ENCODE measurements at regions not wholly inside any gene's neighbourhood (a gene's known extent, or its start where the extent isn't known, plus 50 kb on each side); places are given as distances from the start of the nearest gene placed in this dataset.

DNA sequence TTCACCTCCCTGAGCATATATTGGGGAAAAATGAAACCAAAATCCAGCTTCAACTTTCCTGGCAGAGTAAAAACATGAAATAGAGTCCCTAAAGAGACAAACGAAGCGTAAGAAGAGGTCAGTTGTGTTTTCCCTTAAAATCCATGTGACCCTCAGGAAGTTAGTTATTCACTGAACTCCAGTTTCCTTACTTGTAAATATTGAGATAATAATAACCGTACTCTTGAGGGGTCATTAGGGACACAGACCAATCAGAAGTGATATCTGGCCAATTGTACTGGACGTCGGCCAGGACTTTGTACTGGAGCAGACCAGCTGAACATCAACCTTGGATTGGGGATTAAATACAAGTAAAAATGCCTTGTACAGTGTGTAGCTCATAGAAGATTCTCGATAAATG, 167.0 kb downstream of the GATA3 start:
- TF ChIP-seq SMC3 (IDR thresholded peaks at IDR 0.05) = no peak
- TF ChIP-seq ESRRA (IDR thresholded peaks at IDR 0.05; ENCODE audit: borderline replicate concordance, low read length) = no peak
- TF ChIP-seq KDM5A (IDR thresholded peaks at IDR 0.05) = no peak
- TF ChIP-seq CBX2 (IDR thresholded peaks at IDR 0.05; ENCODE audit: borderline replicate concordance, low read depth) = no peak
- TF ChIP-seq CEBPB (IDR thresholded peaks at IDR 0.05) = no peak
- TF ChIP-seq HDAC2 (IDR thresholded peaks at IDR 0.05) = no peak
- TF ChIP-seq FOSB (CRISPR knock-in tag; IDR thresholded peaks at IDR 0.05) = no peak
- TF ChIP-seq, protein P1, sequence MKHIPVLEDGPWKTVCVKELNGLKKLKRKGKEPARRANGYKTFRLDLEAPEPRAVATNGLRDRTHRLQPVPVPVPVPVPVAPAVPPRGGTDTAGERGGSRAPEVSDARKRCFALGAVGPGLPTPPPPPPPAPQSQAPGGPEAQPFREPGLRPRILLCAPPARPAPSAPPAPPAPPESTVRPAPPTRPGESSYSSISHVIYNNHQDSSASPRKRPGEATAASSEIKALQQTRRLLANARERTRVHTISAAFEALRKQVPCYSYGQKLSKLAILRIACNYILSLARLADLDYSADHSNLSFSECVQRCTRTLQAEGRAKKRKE (CRISPR knock-in tag; IDR thresholded peaks at IDR 0.05; ENCODE audit: low read depth) = no peak
- no peak for TF ChIP-seq HOXA7 (CRISPR knock-in tag; IDR thresholded peaks at IDR 0.05)
- H3K27ac ChIP-seq = no peak overlapping the region
- no peaks in the 10 kb centered on the region for H3K4me1 ChIP-seq
- H3K4me3 ChIP-seq = no peak overlapping the region
- ChIA-PET POLR2A (no interaction called here), CTCF (no interaction called here)
- FAIRE-seq (no peak), ATAC-seq (no peak), DNase-seq (ENCODE audit: low read depth in 1 of 2, low spot score in 1 of 2) (no peak)
- no peak overlapping the region for H3K4me2 ChIP-seq
- no peaks in the 10 kb centered on the region for H3K9me3 ChIP-seq
- 84% methylated on average over 6 of the region's 6 CpGs for WGBS (ENCODE audit: missing lambda C conversion rate)

DNA sequence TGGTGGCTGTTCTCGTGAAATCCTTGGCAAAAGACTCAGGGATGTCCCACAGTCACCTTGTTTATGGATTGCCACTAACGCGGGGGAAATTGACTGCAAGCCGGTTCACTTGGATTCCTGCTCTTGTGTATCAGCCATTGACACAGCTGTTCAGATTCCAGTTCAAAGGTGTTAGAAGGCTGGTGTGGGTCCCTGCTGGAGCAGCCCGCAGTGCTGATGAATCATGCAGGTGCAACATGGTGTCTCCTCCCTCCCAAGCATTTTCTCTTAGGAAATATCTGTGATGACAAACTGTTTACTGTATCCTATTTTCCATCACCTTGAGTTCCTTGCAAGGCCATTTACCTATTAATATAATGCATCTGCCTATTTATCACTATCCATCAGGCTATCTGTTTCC, 170.1 kb downstream of the GATA3 start:
- H3K4me2 ChIP-seq = no peak overlapping the region
- DNase-seq (ENCODE audit: low read depth in 1 of 2, low spot score in 1 of 2) (no peak), ATAC-seq (no peak), FAIRE-seq (no peak)
- CTCF ChIA-PET = interaction anchor here (0.8 kb wide), 1 partner anchor 74 kb away, joined by 3 read pairs; no protein-coding TSS in a partner anchor
- 70% methylated on average over 5 of the region's 5 CpGs for WGBS (ENCODE audit: missing lambda C conversion rate)
- no peaks in the 10 kb centered on the region for H3K9me3 ChIP-seq
- H3K27ac ChIP-seq = no peak overlapping the region
- H3K4me3 ChIP-seq = no peak overlapping the region
- no peaks in the 10 kb centered on the region for H3K4me1 ChIP-seq
- TF ChIP-seq HOXA7 (CRISPR knock-in tag; IDR thresholded peaks at IDR 0.05) (no peak), CHD2 (IDR thresholded peaks at IDR 0.05; ENCODE audit: low read length, partially characterized antibody) (no peak), KDM1A (IDR thresholded peaks at IDR 0.05; ENCODE audit: low read depth) (no peak), CEBPB (IDR thresholded peaks at IDR 0.05) (no peak)
- TF ChIP-seq, protein P2, sequence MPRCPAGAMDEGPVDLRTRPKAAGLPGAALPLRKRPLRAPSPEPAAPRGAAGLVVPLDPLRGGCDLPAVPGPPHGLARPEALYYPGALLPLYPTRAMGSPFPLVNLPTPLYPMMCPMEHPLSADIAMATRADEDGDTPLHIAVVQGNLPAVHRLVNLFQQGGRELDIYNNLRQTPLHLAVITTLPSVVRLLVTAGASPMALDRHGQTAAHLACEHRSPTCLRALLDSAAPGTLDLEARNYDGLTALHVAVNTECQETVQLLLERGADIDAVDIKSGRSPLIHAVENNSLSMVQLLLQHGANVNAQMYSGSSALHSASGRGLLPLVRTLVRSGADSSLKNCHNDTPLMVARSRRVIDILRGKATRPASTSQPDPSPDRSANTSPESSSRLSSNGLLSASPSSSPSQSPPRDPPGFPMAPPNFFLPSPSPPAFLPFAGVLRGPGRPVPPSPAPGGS (IDR thresholded peaks at IDR 0.05) = no peak
- POLR2A ChIA-PET = no interaction called here

DNA sequence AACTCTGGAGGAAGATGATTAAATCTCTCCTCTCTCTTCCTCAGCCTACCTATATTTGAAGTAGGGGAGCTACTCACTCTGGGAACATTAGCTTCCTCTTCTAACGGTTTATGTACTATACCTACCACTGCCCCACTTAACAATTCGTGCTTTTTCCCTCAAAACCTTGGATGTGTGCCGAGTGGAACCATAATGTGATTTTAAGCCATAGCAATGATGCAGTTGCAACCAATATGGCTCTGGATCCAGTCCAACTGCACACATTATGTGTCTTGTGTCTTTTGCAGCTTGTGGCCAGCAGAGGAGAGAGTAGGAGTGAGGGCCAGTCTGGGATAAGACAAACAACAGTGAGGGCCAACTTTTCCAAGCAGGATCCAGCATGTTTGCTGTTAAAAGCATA, 170.7 kb downstream of the GATA3 start:
- DNase-seq (ENCODE audit: low read depth in 1 of 2, low spot score in 1 of 2) (no peak), FAIRE-seq (no peak), ATAC-seq (no peak)
- TF ChIP-seq HOXB13 (CRISPR knock-in tag; IDR thresholded peaks at IDR 0.05; ENCODE audit: low read depth) (no peak), RARB (CRISPR knock-in tag; IDR thresholded peaks at IDR 0.05) (no peak), MYC (IDR thresholded peaks at IDR 0.05; ENCODE audit: borderline replicate concordance, low read length) (no peak), RNF2 (IDR thresholded peaks at IDR 0.05; ENCODE audit: borderline replicate concordance, low read depth) (no peak), CBX2 (IDR thresholded peaks at IDR 0.05; ENCODE audit: borderline replicate concordance, low read depth) (no peak), ZNF302 (CRISPR knock-in tag; IDR thresholded peaks at IDR 0.05) (no peak), CEBPB (IDR thresholded peaks at IDR 0.05) (no peak), MAFK (IDR thresholded peaks at IDR 0.05; ENCODE audit: partially characterized antibody) (no peak), ESRRA (IDR thresholded peaks at IDR 0.05; ENCODE audit: borderline replicate concordance, low read length) (no peak), CBX8 (IDR thresholded peaks at IDR 0.05) (no peak)
- TF ChIP-seq, protein P3, sequence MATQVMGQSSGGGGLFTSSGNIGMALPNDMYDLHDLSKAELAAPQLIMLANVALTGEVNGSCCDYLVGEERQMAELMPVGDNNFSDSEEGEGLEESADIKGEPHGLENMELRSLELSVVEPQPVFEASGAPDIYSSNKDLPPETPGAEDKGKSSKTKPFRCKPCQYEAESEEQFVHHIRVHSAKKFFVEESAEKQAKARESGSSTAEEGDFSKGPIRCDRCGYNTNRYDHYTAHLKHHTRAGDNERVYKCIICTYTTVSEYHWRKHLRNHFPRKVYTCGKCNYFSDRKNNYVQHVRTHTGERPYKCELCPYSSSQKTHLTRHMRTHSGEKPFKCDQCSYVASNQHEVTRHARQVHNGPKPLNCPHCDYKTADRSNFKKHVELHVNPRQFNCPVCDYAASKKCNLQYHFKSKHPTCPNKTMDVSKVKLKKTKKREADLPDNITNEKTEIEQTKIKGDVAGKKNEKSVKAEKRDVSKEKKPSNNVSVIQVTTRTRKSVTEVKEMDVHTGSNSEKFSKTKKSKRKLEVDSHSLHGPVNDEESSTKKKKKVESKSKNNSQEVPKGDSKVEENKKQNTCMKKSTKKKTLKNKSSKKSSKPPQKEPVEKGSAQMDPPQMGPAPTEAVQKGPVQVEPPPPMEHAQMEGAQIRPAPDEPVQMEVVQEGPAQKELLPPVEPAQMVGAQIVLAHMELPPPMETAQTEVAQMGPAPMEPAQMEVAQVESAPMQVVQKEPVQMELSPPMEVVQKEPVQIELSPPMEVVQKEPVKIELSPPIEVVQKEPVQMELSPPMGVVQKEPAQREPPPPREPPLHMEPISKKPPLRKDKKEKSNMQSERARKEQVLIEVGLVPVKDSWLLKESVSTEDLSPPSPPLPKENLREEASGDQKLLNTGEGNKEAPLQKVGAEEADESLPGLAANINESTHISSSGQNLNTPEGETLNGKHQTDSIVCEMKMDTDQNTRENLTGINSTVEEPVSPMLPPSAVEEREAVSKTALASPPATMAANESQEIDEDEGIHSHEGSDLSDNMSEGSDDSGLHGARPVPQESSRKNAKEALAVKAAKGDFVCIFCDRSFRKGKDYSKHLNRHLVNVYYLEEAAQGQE (IDR thresholded peaks at IDR 0.05) = no peak
- TF ChIP-seq, protein P4, sequence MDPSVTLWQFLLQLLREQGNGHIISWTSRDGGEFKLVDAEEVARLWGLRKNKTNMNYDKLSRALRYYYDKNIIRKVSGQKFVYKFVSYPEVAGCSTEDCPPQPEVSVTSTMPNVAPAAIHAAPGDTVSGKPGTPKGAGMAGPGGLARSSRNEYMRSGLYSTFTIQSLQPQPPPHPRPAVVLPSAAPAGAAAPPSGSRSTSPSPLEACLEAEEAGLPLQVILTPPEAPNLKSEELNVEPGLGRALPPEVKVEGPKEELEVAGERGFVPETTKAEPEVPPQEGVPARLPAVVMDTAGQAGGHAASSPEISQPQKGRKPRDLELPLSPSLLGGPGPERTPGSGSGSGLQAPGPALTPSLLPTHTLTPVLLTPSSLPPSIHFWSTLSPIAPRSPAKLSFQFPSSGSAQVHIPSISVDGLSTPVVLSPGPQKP (IDR thresholded peaks at IDR 0.05; ENCODE audit: low read depth, low read length) = no peak
- TF ChIP-seq, protein P1 (CRISPR knock-in tag; IDR thresholded peaks at IDR 0.05; ENCODE audit: low read depth) = no peak
- Histone ChIP-seq H3K4me2 (no peak overlapping the region), H3K9me3 (no peaks in the 10 kb centered on the region), H3K27ac (no peak overlapping the region), H3K4me3 (no peak overlapping the region), H3K4me1 (no peaks in the 10 kb centered on the region)
- 30% methylated on average over 3 of the region's 3 CpGs for WGBS (ENCODE audit: missing lambda C conversion rate)
- ChIA-PET CTCF (interaction anchor here (0.8 kb wide), 1 partner anchor 74 kb away, joined by 3 read pairs; no protein-coding TSS in a partner anchor), POLR2A (no interaction called here)
